Neural cell (in vitro differentiated cells): ENCODE measurements at regions not wholly inside any gene's neighbourhood (a gene's known extent, or its start where the extent isn't known, plus 50 kb on each side); places are given as distances from the start of the nearest gene placed in this dataset.

Experiments used
- POLR2AphosphoS5 ChIP-seq: IDR thresholded peaks from 2 replicates; pipeline ENCODE4 v1.6.1; 2012
- TF ChIP-seq, protein P1 (sequence below): fragments of 450-650 bp; IDR thresholded peaks from 2 replicates; pipeline ENCODE4 v1.5.1; 2014; ENCODE audit warnings: antibody characterized with exemption, mild to moderate bottlenecking, moderate library complexity; ENCODE audit not compliant: poor library complexity, severe bottlenecking

DNA sequence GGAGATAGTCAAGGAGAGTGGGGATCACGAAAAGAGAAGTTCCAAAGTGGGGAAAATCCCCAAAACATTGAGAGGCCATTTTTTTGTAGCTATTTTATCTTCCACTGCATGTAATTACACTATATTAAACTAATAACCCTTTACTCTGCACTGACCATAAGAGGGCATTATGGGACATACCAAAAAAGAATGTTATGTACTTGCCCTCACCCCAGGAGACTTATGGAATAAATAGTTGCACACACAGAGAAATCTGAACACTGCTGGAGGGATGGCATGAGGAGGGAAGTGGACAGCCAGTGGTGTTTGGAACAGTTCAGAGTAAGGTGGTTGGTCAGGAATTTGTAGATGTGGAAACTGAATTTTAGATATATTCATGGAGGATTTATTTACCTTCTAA, 422.9 kb downstream of the SNAPC1 start:
- TF ChIP-seq POLR2AphosphoS5: no peak
- TF ChIP-seq, protein P1, sequence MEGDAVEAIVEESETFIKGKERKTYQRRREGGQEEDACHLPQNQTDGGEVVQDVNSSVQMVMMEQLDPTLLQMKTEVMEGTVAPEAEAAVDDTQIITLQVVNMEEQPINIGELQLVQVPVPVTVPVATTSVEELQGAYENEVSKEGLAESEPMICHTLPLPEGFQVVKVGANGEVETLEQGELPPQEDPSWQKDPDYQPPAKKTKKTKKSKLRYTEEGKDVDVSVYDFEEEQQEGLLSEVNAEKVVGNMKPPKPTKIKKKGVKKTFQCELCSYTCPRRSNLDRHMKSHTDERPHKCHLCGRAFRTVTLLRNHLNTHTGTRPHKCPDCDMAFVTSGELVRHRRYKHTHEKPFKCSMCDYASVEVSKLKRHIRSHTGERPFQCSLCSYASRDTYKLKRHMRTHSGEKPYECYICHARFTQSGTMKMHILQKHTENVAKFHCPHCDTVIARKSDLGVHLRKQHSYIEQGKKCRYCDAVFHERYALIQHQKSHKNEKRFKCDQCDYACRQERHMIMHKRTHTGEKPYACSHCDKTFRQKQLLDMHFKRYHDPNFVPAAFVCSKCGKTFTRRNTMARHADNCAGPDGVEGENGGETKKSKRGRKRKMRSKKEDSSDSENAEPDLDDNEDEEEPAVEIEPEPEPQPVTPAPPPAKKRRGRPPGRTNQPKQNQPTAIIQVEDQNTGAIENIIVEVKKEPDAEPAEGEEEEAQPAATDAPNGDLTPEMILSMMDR: no peak
